ENCODE measurements at regions not wholly inside any gene's neighbourhood (a gene's known extent, or its start where the extent isn't known, plus 50 kb on each side); places are given as distances from the start of the nearest gene placed in this dataset.

DNA sequence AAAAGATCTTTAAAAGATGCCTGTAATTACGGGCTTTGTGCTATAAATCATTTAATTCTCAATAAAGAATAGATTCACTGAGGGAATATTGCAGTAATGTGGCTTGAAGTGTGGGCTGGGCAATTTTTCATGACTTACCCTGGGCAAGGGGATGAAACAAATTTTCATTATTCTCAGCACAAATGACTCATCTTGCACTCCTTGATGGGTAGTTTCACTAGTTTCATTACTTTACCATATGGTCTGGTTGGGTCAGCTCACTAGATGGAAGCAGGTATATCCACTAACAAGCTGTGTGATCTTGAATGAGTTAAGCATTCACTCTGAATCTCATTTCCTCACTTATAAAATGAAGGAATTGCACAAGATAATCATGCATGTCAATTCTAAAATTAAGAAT, 234.3 kb downstream of the ABCC12 start:
- no peaks in the 10 kb centered on the region for H4K20me1 ChIP-seq (replicated peaks in 1 of 2; ENCODE audit: control insufficient read depth in 1 of 2, insufficient read depth in 2 of 2, low read length in 2 of 2)
- no peak overlapping the region for H4K5ac ChIP-seq (ENCODE audit: insufficient read length, low read depth, low read length)
- no peaks in the 10 kb centered on the region for H3K79me1 ChIP-seq (ENCODE audit: low read depth, low read length)
- no peak overlapping the region for H2BK15ac ChIP-seq (ENCODE audit: low read length)
- no peak overlapping the region for H3K23ac ChIP-seq (ENCODE audit: insufficient read length)
- no peak overlapping the region for H3K14ac ChIP-seq (ENCODE audit: insufficient read length)
- H2AFZ ChIP-seq (ENCODE audit: low read length), result no peak overlapping the region
- no peak overlapping the region for H3K56ac ChIP-seq (replicated peaks; ENCODE audit: insufficient read length, low read depth, low read length)
- H4K8ac ChIP-seq (ENCODE audit: extremely low read depth, insufficient read depth, low read length), result no peak overlapping the region
- no peaks in the 10 kb centered on the region for H3K9me3 ChIP-seq (ENCODE audit: insufficient read depth in 2 of 2, low read depth in 1 of 2, low read length in 1 of 2)
- no peak overlapping the region for H3K4me2 ChIP-seq (ENCODE audit: insufficient read depth in 1 of 2, low read depth in 2 of 2, low read length in 2 of 2)
- ChIA-PET CTCF (ENCODE audit: partially characterized antibody) (no interaction called here), POLR2A (ENCODE audit: partially characterized antibody) (no interaction called here)
- 81% methylated on average over 1 of the region's 1 CpG; no CpG with 5 or more reads in 1 of the 2 experiments for WGBS, 2 experiments (ENCODE audit: extremely low coverage in 1 of 2, insufficient coverage in 1 of 2, insufficient read length in 1 of 2, insufficient replicate concordance in 2 of 2, low coverage in 1 of 2, low lambda C conversion rate in 2 of 2, missing lambda C conversion rate in 1 of 2)
- no peaks in the 10 kb centered on the region for H3K4me1 ChIP-seq (replicated peaks in 1 of 4; ENCODE audit: control insufficient read depth in 3 of 4, insufficient read depth in 4 of 4, low read length in 3 of 4)
- H3K79me2 ChIP-seq (ENCODE audit: control insufficient read depth in 1 of 2, insufficient read depth in 2 of 2, low read length in 2 of 2), result no peaks in the 10 kb centered on the region
- H3K4ac ChIP-seq (replicated peaks; ENCODE audit: insufficient read length, low read depth, low read length), result no peak overlapping the region
- no peaks in the 10 kb centered on the region for H3K36me3 ChIP-seq (ENCODE audit: control insufficient read depth in 2 of 4, insufficient read depth in 4 of 4, low read length in 3 of 4)
- H2BK20ac ChIP-seq (ENCODE audit: low read length), result no peak overlapping the region
- H2BK120ac ChIP-seq (replicated peaks; ENCODE audit: low read depth, low read length), result no peak overlapping the region
- H3K4me3 ChIP-seq (ENCODE audit: extremely low read depth in 1 of 4, insufficient read depth in 2 of 4, low read depth in 3 of 4, low read length in 4 of 4), result no peak overlapping the region
- H2BK12ac ChIP-seq (ENCODE audit: low read depth, low read length), result no peak overlapping the region
- no peaks in the 10 kb centered on the region for H3K23me2 ChIP-seq (ENCODE audit: low read depth, low read length)
- H3K27me3 ChIP-seq (replicated peaks in 1 of 4; ENCODE audit: control insufficient read depth in 3 of 4, extremely low read depth in 1 of 4, insufficient read depth in 3 of 4, low read length in 3 of 4), result no peaks in the 10 kb centered on the region
- H3K18ac ChIP-seq (ENCODE audit: extremely low read depth, low read length), result no peak overlapping the region
- FAIRE-seq (no peak), DNase-seq (ENCODE audit: low read depth in 1 of 2, low spot score in 2 of 2) (no peak)
- H2BK5ac ChIP-seq (ENCODE audit: low read depth, low read length), result no peak overlapping the region
- no peak overlapping the region for H4K91ac ChIP-seq (replicated peaks; ENCODE audit: insufficient read length, low read length)
- H2AK5ac ChIP-seq (ENCODE audit: low read depth, low read length), result no peak overlapping the region
- no peak overlapping the region for H3K27ac ChIP-seq (ENCODE audit: low read depth, low read length)
- H3K9ac ChIP-seq (replicated peaks in 1 of 4; ENCODE audit: extremely low read depth in 1 of 4, low read depth in 3 of 4, low read length in 3 of 4), result no peak overlapping the region
- TF ChIP-seq TAF1 (IDR thresholded peaks at IDR 0.05; ENCODE audit: low read depth, low read length), result no peak
- TF ChIP-seq CEBPB (IDR thresholded peaks at IDR 0.05; ENCODE audit: low read depth, low read length), result no peak
- no peak for TF ChIP-seq RAD21 (IDR thresholded peaks at IDR 0.05 in 1 of 2, conservative IDR thresholded peaks at IDR 0.05 in 1 of 2; ENCODE audit: low read depth in 2 of 2, low read length in 2 of 2)
- TF ChIP-seq USF2 (IDR thresholded peaks at IDR 0.05; ENCODE audit: low read length), result no peak
- TF ChIP-seq TEAD4 (IDR thresholded peaks at IDR 0.05; ENCODE audit: low read depth, low read length), result no peak
- TF ChIP-seq POU5F1 (IDR thresholded peaks at IDR 0.05; ENCODE audit: low read depth, low read length), result no peak
- no peak for TF ChIP-seq RBBP5 (IDR thresholded peaks at IDR 0.05; ENCODE audit: borderline replicate concordance, low read depth, low read length)
- no peak for TF ChIP-seq GTF2F1 (IDR thresholded peaks at IDR 0.05; ENCODE audit: borderline replicate concordance, low read depth, low read length)
- TF ChIP-seq MAFK (IDR thresholded peaks at IDR 0.05; ENCODE audit: low read depth, low read length), result no peak
- no peak for TF ChIP-seq GABPA (IDR thresholded peaks at IDR 0.05; ENCODE audit: borderline replicate concordance, insufficient read depth, low read length)
- TF ChIP-seq TBP (IDR thresholded peaks at IDR 0.05; ENCODE audit: low read depth, low read length), result no peak
- no peak for TF ChIP-seq SIRT6 (IDR thresholded peaks at IDR 0.05; ENCODE audit: low read length)
- TF ChIP-seq POLR2AphosphoS5 (IDR thresholded peaks at IDR 0.05; ENCODE audit: low read depth, low read length), result no peak
- TF ChIP-seq CBX8 (IDR thresholded peaks at IDR 0.05; ENCODE audit: borderline replicate concordance, low read depth, low read length), result no peak
- no peak for TF ChIP-seq SIN3A (conservative IDR thresholded peaks at IDR 0.05 in 1 of 2, IDR thresholded peaks at IDR 0.05 in 1 of 2; ENCODE audit: low read depth in 1 of 2, low read length in 2 of 2)
